Hematopoietic multipotent progenitor cell treated with erythropoietin and hydrocortisone succinate and interleukin-3 and kit ligand, for 8 days (in vitro differentiated cells): ENCODE measurements at regions not wholly inside any gene's neighbourhood (a gene's known extent, or its start where the extent isn't known, plus 50 kb on each side); places are given as distances from the start of the nearest gene placed in this dataset.

Experiments
- DNase-seq: peaks from one replicate; pipeline ENCODE4 v3.0.0-alpha.2; 2015

DNA sequence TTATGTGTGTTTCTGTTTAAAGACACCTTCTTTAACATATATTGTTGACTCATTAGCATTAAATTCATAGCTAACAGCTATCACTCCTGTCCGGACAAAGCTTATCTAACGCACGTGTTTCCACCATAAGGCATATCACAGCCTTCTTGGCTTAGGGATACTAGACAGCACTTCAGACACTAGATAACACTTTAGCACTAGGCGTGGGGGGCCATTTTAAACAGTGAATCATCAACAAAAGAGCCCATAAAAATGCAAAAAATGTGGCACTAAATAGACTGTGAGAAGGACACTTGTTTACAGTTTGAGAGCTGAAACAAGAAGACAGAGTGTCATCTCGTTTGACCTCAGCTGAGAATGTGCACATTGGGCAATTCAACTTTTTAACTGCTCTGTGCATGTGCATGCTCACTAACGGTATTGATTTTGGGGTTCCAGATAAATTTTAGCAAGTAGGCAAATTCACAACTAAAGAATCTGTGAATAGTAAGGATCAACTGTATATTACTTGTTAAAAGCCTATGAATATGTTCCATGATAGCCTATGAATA, 58.9 kb upstream of the RAI2 start:
- peak; percentile 79 for DNase-seq

DNA sequence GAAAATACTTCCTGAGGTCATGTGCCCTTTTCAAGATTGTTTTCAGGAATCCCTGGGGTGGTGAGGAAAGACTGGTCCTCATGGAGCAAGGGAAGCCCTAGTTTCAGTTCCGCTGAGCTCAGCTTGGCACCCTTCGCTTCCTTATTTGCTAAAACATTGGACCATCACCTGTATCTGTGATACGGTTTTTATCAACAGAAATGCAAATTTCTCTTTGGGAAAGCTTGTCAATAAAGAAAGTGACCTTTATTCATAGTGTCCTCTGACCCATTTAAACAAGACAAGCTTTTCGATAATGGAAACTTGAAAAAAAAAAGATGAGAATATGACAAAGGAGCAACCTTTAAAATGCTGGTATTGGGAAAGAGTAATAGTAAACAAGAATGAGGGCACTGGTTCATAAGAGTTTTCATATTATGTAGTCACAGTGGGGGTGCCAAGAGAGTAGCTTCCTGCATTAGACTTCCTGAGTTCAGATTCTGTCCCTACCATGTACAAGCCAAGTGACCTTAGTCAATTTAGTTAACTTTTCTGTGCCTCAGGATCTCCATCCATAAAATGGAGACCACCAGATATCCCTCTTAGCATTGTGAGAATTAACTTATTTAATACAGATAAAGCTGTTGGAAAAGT, 57.0 kb upstream of the RAI2 start:
- DNase-seq: no peak

DNA sequence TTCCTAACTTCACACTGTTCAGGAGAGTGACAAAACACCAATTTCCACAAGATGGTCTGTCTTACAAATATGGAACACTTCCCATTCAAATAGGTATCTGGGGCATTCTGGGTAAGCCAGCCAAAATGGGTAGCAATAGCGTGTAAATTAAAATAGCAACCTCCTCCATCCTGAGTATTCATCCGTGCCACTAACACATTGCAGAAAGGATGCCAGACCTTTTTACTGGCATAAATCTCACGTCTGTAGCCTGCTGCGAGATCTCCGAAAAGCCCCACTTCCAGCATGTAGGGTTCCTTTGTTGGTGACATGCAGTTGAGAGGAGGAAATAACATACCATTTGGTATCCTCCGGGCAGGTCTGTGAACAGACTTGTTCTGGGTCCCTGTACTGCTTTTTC, 52.7 kb upstream of the RAI2 start:
- no peak for DNase-seq
